ENCODE measurements at regions not wholly inside any gene's neighbourhood (a gene's known extent, or its start where the extent isn't known, plus 50 kb on each side); places are given as distances from the start of the nearest gene placed in this dataset.

DNA sequence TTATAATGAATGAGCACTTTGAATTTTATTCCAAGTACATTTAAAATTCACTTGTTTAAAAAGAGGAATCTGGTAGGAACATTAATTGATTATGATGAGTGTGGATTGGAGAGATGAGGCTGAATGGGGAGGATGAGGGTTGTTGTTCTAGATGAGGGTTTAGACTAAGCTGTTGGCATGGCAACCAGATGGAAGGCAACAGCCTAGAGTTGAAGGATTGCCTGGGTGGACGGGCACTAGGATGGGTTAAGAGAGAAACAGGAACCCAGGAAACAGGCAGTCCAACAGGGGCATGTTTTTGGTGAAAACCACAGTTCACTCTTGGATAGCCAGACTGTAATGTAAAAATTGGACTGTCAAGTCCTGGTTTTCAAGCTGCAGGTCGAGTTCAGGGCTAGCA lies 125.5 kb downstream of the CHRM3 start:
- TF ChIP-seq, protein P1, sequence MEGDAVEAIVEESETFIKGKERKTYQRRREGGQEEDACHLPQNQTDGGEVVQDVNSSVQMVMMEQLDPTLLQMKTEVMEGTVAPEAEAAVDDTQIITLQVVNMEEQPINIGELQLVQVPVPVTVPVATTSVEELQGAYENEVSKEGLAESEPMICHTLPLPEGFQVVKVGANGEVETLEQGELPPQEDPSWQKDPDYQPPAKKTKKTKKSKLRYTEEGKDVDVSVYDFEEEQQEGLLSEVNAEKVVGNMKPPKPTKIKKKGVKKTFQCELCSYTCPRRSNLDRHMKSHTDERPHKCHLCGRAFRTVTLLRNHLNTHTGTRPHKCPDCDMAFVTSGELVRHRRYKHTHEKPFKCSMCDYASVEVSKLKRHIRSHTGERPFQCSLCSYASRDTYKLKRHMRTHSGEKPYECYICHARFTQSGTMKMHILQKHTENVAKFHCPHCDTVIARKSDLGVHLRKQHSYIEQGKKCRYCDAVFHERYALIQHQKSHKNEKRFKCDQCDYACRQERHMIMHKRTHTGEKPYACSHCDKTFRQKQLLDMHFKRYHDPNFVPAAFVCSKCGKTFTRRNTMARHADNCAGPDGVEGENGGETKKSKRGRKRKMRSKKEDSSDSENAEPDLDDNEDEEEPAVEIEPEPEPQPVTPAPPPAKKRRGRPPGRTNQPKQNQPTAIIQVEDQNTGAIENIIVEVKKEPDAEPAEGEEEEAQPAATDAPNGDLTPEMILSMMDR (conservative IDR thresholded peaks at IDR 0.05; ENCODE audit: low read depth in 2 of 2) = no peak
- no peak for TF ChIP-seq EZH2 (IDR thresholded peaks at IDR 0.05; ENCODE audit: low read depth, unreplicated experiment)
- TF ChIP-seq POLR2AphosphoS5 (IDR thresholded peaks at IDR 0.05; ENCODE audit: low read depth) = no peak
- no peak for TF ChIP-seq JUNB (IDR thresholded peaks at IDR 0.05; ENCODE audit: unreplicated experiment)
- TF ChIP-seq, protein P2, sequence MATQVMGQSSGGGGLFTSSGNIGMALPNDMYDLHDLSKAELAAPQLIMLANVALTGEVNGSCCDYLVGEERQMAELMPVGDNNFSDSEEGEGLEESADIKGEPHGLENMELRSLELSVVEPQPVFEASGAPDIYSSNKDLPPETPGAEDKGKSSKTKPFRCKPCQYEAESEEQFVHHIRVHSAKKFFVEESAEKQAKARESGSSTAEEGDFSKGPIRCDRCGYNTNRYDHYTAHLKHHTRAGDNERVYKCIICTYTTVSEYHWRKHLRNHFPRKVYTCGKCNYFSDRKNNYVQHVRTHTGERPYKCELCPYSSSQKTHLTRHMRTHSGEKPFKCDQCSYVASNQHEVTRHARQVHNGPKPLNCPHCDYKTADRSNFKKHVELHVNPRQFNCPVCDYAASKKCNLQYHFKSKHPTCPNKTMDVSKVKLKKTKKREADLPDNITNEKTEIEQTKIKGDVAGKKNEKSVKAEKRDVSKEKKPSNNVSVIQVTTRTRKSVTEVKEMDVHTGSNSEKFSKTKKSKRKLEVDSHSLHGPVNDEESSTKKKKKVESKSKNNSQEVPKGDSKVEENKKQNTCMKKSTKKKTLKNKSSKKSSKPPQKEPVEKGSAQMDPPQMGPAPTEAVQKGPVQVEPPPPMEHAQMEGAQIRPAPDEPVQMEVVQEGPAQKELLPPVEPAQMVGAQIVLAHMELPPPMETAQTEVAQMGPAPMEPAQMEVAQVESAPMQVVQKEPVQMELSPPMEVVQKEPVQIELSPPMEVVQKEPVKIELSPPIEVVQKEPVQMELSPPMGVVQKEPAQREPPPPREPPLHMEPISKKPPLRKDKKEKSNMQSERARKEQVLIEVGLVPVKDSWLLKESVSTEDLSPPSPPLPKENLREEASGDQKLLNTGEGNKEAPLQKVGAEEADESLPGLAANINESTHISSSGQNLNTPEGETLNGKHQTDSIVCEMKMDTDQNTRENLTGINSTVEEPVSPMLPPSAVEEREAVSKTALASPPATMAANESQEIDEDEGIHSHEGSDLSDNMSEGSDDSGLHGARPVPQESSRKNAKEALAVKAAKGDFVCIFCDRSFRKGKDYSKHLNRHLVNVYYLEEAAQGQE (IDR thresholded peaks at IDR 0.05; ENCODE audit: unreplicated experiment) = no peak
- TF ChIP-seq STAT1 (IDR thresholded peaks at IDR 0.05; ENCODE audit: unreplicated experiment) = no peak
- no peak for TF ChIP-seq CREB1 (CRISPR knock-in tag; IDR thresholded peaks at IDR 0.05; ENCODE audit: low read depth)
- TF ChIP-seq ZNF331 (CRISPR knock-in tag; IDR thresholded peaks at IDR 0.05; ENCODE audit: low read depth) = no peak
- TF ChIP-seq ZNF462 (CRISPR knock-in tag; IDR thresholded peaks at IDR 0.05) = no peak
- no peak for TF ChIP-seq EZH2phosphoT487 (IDR thresholded peaks at IDR 0.05; ENCODE audit: unreplicated experiment)

Measured in GM23338 (cell line).